NB4 (cell line): ENCODE measurements at regions not wholly inside any gene's neighbourhood (a gene's known extent, or its start where the extent isn't known, plus 50 kb on each side); places are given as distances from the start of the nearest gene placed in this dataset.

ENCODE experiments used
- CTCF ChIP-seq: IDR thresholded peaks from one replicate; pipeline ENCODE4 v1.5.1; 2012; ENCODE audit warnings: low read depth, low read length
- MAX ChIP-seq: IDR thresholded peaks from 2 replicates; pipeline ENCODE4 v1.6.1; 2011; ENCODE audit warnings: low read depth, low read length
- MYC ChIP-seq: IDR thresholded peaks from 2 replicates; pipeline ENCODE4 v1.6.1; 2011; ENCODE audit warnings: low read depth, low read length
- POLR2A ChIP-seq: IDR thresholded peaks from 2 replicates; pipeline ENCODE4 v1.6.1; 2011; ENCODE audit warnings: mild to moderate bottlenecking; ENCODE audit not compliant: insufficient read length; ENCODE audit errors: extremely low read depth

DNA sequence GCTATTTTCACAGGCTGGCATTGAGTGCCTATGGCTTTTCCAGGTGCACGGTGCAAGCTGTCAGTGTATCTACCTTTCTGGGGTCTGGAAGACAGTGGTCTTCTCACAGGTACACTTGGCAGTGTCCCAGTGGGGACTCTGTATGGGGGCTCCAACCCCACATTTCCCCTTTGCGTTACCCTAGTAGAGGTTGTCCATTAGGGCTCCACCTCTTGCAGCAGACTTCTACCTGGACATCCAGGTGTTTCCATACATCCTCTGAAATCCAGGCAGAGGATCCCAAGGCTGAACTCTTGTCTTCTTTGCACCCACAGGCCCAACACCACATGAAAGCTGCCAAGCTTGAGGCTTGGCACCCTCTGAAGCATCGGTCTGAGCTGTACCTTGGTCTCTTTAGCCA, 735.7 kb upstream of the INTU start:
- no peak for TF ChIP-seq CTCF
- TF ChIP-seq POLR2A = no peak
- no peak for TF ChIP-seq MAX
- no peak for TF ChIP-seq MYC
